Spinal cord (tissue), 9 donors: ENCODE measurements at regions not wholly inside any gene's neighbourhood (a gene's known extent, or its start where the extent isn't known, plus 50 kb on each side); places are given as distances from the start of the nearest gene placed in this dataset.
"Not testable (repeated sequence)": the region's sequence is repeated elsewhere in the genome, so short reads cannot be mapped to it uniquely, and the experiment has no call there.

Experiments
- DNase-seq, 6 donors: peaks; one replicate each; pipeline versions ENCODE4 v3.0.0 to v3.0.0-alpha.2; 2013 to 2015; ENCODE audit warnings: low spot score in 6 of 6, low read depth in 4 of 6
- H3K27ac ChIP-seq: one replicate; pipeline ENCODE4 v1.5.1; 2013; ENCODE audit warnings: low read depth, low read length, control low read depth
- H3K27me3 ChIP-seq: one replicate; pipeline ENCODE4 v1.6.1; 2013; ENCODE audit warnings: low read length; ENCODE audit not compliant: control insufficient read depth, insufficient read depth
- H3K36me3 ChIP-seq: one replicate; pipeline ENCODE4 v1.6.1; 2013; ENCODE audit warnings: low read length; ENCODE audit not compliant: control insufficient read depth, insufficient read depth
- H3K4me1 ChIP-seq: one replicate; pipeline ENCODE4 v1.6.1; 2013; ENCODE audit warnings: low read length; ENCODE audit not compliant: control insufficient read depth, insufficient read depth
- H3K4me3 ChIP-seq: one replicate; pipeline ENCODE4 v1.5.1; 2013; ENCODE audit warnings: low read depth, low read length, control low read depth
- H3K9me3 ChIP-seq: one replicate; pipeline ENCODE4 v1.6.1; 2013; ENCODE audit warnings: low read length; ENCODE audit not compliant: control insufficient read depth, insufficient read depth
- WGBS: methylation state at CpG from one replicate; pipeline ENCODE4 v1.1.5; 2013; ENCODE audit warnings: missing lambda C conversion rate; ENCODE audit not compliant: insufficient coverage; 5-methylcytosine and 5-hydroxymethylcytosine counted together
- donor health status: healthy.

DNA sequence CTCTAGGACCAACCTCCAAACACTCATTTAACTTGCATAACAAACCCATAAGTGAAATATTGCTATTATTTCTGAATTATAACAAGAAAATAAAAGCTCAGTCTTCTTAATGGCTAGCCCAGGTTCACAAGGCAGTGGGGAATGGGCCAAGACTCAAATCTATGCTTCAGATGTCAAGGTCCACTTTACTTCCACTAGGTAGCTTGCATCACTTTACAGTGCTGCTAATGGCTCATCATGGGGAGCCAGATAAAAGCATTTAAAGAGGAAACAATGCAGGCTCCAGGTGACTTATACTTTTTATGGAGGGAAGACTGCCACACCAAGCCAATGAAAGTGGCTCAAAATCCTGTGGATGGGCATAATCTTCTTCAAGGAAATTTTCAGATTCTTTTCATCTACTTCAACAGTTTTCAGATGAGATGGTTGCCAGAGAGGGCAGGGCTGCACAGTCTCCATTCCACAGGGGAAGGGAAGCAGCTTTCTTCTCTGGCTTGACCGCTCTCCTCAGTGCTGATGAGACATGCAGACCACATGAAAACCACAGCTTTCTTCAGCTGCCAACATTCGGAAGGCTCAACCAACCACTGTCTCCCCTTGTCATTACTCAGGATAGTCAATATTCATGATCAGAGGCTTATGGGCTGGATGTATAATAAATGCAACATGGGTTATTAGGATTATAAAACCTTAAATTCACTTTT, 361.9 kb upstream of the MEX3C start:
- Histone ChIP-seq H3K27me3 (no peaks in the 10 kb centered on the region), H3K9me3 (peaks cover 3% of the 10 kb centered on the region), H3K36me3 (no peaks in the 10 kb centered on the region), H3K4me3 (no peak overlapping the region), H3K27ac (no peak overlapping the region), H3K4me1 (peaks cover 9% of the 10 kb centered on the region)
- no peak for DNase-seq
- WGBS: no CpG with 5 or more reads among the region's 2 CpGs

GRCh38 chr18:51559902-51560287, 362.4 kb upstream of the MEX3C start:
- Histone ChIP-seq H3K4me3 (no peak overlapping the region), H3K9me3 (no peaks in the 10 kb centered on the region), H3K27ac (no peak overlapping the region), H3K36me3 (no peaks in the 10 kb centered on the region), H3K4me1 (peaks cover 9% of the 10 kb centered on the region), H3K27me3 (no peaks in the 10 kb centered on the region)
- no CpG with 5 or more reads among the region's 1 CpG for WGBS
- no peak for DNase-seq

GRCh38 chr18:51561821-51562220, 364.3 kb upstream of the MEX3C start:
- 40% methylated on average over 1 of the region's 4 CpGs for WGBS
- no peaks in the 10 kb centered on the region for H3K27me3 ChIP-seq
- H3K4me3 ChIP-seq: no peak overlapping the region
- peak in 2 of 6 donors; percentile 10 to 40 for DNase-seq
- no peak overlapping the region for H3K27ac ChIP-seq
- no peaks in the 10 kb centered on the region for H3K36me3 ChIP-seq
- peaks cover 9% of the 10 kb centered on the region for H3K4me1 ChIP-seq
- no peaks in the 10 kb centered on the region for H3K9me3 ChIP-seq

- Histone ChIP-seq H3K4me3 (no peak overlapping the region), H3K36me3 (no peaks in the 10 kb centered on the region), H3K9me3 (no peaks in the 10 kb centered on the region), H3K27me3 (no peaks in the 10 kb centered on the region), H3K4me1 (peaks cover 9% of the 10 kb centered on the region), H3K27ac (no peak overlapping the region)
- 33% methylated on average over 1 of the region's 5 CpGs for WGBS
- peak in 1 of 6 donors; percentile 57 for DNase-seq
These were observed 365.4 kb upstream of the MEX3C start for GRCh38 chr18:51562866-51563265.

DNA sequence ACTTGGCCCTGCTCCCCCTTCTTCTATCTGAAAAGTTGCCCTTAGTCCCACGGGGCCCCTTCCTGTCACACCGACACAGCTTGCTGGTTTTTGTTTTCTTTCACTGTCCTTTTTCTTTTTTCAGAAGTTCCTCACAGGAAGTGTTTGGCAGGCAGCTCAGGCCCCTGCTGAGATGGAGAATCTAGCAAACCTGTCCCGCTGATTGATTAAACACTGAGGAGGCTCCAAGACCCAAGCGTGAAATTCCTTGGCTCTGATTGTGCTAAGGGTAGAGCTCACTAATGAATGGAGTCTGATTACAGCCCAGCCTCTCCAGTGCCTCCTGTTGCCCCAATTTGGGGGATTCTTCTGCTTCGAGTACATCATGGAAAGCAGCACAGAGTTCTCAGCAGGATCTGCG, 365.9 kb upstream of the MEX3C start:
- DNase-seq: peak in 5 of 6 donors; percentile 39 to 82 (median 53)
- 19% methylated on average over 6 of the region's 6 CpGs for WGBS
- Histone ChIP-seq H3K27ac (no peak overlapping the region), H3K27me3 (no peaks in the 10 kb centered on the region), H3K9me3 (no peaks in the 10 kb centered on the region), H3K4me3 (no peak overlapping the region), H3K4me1 (peaks cover 9% of the 10 kb centered on the region), H3K36me3 (no peaks in the 10 kb centered on the region)

DNA sequence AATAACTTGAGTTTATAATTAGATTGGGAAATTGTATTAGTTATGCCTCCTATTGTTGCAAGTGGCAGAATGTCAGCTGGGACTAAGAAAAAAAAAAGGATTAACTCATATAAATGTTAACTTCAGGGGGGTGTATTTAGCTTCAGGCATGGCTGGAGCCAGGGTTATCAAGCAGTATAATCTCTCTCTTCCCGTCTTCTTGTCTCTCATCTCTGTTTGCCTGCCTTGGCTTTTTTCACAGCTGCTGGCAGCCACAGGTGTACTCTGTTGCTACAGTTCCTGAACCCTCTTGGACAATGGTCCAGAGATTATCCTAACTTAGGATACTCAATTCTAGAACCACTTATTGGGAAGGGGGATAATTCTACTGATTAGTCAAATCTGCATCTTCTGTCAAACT, 370.7 kb upstream of the MEX3C start:
- H3K27me3 ChIP-seq: no peaks in the 10 kb centered on the region
- DNase-seq: no peak
- H3K4me1 ChIP-seq: peaks cover 6% of the 10 kb centered on the region
- no CpG with 5 or more reads among the region's 1 CpG for WGBS
- no peaks in the 10 kb centered on the region for H3K36me3 ChIP-seq
- H3K4me3 ChIP-seq: no peak overlapping the region
- H3K9me3 ChIP-seq: no peaks in the 10 kb centered on the region
- H3K27ac ChIP-seq: no peak overlapping the region

DNA sequence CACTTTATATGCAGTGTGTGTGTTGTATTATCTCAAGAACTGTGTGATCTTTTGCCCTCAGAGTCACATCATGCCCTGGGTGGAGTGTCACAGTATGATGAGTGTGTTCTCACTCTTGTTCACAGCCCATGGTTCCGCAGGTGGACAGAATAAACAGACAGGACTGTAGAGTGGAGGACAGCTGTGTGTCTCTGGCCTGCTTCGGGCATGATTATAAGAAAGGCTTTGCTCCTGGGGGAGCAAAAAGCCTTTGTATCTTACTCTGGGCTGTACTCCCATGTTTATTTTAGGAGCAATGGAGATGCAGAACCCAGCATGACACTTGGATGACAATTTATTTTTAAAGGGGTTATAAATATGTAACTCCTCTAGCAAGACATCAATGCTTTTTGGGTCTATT, 371.7 kb upstream of the MEX3C start:
- no peaks in the 10 kb centered on the region for H3K36me3 ChIP-seq
- no peak overlapping the region for H3K4me3 ChIP-seq
- 37% methylated on average over 2 of the region's 2 CpGs for WGBS
- H3K27me3 ChIP-seq: no peaks in the 10 kb centered on the region
- no peaks in the 10 kb centered on the region for H3K4me1 ChIP-seq
- no peaks in the 10 kb centered on the region for H3K9me3 ChIP-seq
- peak in 1 of 6 donors; percentile 17 for DNase-seq
- no peak overlapping the region for H3K27ac ChIP-seq

GRCh38 chr18:51569561-51569960, 372.1 kb upstream of the MEX3C start:
- DNase-seq: no peak
- Histone ChIP-seq H3K27ac (no peak overlapping the region), H3K4me1 (no peaks in the 10 kb centered on the region), H3K36me3 (no peaks in the 10 kb centered on the region), H3K4me3 (no peak overlapping the region), H3K27me3 (no peaks in the 10 kb centered on the region), H3K9me3 (no peaks in the 10 kb centered on the region)
- 83% methylated on average over 1 of the region's 2 CpGs for WGBS

DNA sequence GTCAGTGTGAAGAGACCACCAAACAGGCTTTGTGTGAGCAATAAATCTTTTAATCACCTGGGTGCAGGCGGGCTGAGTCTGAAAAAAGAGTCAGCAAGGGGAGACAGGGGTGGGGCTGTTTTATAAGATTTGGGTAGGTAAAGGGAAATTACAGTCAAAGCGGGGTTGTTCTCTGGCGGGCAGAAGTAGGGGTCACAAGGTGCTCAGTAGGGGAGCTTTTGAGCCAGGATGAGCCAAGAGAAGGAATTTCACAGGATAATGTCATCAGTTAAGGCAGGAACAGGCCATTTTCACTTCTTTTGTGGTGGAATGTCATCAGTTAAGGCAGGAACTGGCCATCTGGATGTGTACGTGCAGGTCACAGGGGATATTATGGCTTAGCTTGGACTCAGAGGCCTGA, 372.6 kb upstream of the MEX3C start:
- H3K4me1 ChIP-seq, H3K9me3 ChIP-seq, H3K4me3 ChIP-seq, DNase-seq, H3K27me3 ChIP-seq, H3K27ac ChIP-seq, H3K36me3 ChIP-seq: not testable (repeated sequence)
- WGBS: 63% methylated on average over 1 of the region's 4 CpGs

GRCh38 chr18:51573886-51574285, 376.4 kb upstream of the MEX3C start:
- not testable (repeated sequence) for H3K9me3 ChIP-seq
- 97% methylated on average over 5 of the region's 8 CpGs for WGBS

More at GRCh38 chr18:51573886-51574285, 376.4 kb upstream of the MEX3C start:
- H3K36me3 ChIP-seq, DNase-seq, H3K27ac ChIP-seq, H3K4me1 ChIP-seq, H3K4me3 ChIP-seq, H3K27me3 ChIP-seq: not testable (repeated sequence)
